ENCODE measurements at regions not wholly inside any gene's neighbourhood (a gene's known extent, or its start where the extent isn't known, plus 50 kb on each side); places are given as distances from the start of the nearest gene placed in this dataset.

DNA sequence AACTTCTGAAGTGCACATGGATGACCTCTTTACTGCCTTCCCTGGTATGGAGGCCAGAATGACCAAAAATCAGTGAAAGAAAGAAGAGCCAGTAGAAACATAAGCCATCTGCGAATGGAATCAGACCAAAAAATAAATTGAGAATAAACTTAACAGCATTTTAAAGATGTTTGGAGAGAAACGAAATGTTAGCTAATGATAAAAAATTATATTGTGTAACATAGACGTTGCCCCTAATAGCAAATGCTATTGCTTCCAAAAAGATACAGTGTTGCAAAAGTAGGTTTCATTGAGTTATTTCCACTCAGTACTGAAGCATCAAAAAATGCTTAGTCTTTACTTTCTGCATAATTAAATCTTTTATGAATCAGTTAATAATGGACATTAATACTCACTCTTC lies 371.7 kb downstream of the LIG4 start:
- TF ChIP-seq, protein P1, sequence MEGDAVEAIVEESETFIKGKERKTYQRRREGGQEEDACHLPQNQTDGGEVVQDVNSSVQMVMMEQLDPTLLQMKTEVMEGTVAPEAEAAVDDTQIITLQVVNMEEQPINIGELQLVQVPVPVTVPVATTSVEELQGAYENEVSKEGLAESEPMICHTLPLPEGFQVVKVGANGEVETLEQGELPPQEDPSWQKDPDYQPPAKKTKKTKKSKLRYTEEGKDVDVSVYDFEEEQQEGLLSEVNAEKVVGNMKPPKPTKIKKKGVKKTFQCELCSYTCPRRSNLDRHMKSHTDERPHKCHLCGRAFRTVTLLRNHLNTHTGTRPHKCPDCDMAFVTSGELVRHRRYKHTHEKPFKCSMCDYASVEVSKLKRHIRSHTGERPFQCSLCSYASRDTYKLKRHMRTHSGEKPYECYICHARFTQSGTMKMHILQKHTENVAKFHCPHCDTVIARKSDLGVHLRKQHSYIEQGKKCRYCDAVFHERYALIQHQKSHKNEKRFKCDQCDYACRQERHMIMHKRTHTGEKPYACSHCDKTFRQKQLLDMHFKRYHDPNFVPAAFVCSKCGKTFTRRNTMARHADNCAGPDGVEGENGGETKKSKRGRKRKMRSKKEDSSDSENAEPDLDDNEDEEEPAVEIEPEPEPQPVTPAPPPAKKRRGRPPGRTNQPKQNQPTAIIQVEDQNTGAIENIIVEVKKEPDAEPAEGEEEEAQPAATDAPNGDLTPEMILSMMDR (conservative IDR thresholded peaks at IDR 0.05) = no peak
- H3K27ac ChIP-seq = no peak overlapping the region

GRCh38 chr13:107843281-107843680 lies 372.1 kb downstream of the LIG4 start:
- TF ChIP-seq, protein P1 (conservative IDR thresholded peaks at IDR 0.05) = no peak
- no peak overlapping the region for H3K27ac ChIP-seq

- TF ChIP-seq, protein P1 (conservative IDR thresholded peaks at IDR 0.05) = no peak
- H3K27ac ChIP-seq = no peak overlapping the region
Observed at GRCh38 chr13:107842562-107843180, 372.7 kb downstream of the LIG4 start.

DNA sequence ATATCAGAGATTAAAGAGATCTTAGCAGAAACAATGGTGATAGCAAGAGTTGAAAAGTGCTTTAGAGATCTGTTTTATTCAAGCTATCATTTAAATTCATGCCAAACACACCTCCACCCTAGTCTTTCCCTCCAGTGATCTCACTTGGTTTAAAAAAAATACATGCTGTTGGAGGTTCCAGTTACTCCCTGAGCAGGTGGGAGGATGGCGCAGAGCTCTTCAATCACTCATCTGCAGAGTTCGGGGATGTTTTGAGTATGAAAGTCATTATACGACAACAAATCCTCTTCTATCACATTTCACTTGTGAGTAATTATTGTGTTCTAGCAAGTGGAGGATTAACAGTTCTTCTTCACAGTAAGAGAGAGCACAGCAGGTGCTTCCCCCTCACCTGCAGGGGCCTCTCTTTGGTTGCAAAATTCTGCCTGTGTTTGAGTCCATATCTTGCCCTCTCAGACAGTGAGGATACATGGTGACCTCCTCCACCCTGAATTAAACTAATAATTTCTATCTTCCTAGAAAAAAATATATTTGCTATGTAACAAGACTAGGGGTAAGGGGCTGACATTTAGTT lies 376.7 kb downstream of the LIG4 start:
- TF ChIP-seq, protein P1 (conservative IDR thresholded peaks at IDR 0.05) = no peak
- no peak overlapping the region for H3K27ac ChIP-seq

DNA sequence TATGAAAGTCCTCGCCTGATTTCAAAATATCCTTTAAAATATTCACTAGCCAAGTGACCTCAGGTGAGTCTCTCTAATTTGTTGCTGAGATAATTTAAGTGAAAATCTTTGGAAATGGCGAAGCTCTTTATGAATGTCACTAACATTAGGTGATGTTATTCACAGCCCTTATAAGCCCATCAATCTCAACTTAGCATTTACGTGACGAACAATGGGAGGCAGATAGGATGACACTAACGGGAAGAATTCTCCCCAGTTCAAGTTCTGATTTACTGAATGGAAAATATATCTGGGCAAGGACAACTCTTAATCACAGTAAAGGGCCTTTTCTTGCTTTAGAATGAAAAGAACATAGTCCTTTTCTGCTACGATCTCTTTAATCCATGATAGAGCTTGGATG lies 378.7 kb downstream of the LIG4 start:
- TF ChIP-seq, protein P1 (conservative IDR thresholded peaks at IDR 0.05) = no peak
- H3K27ac ChIP-seq = no peak overlapping the region

DNA sequence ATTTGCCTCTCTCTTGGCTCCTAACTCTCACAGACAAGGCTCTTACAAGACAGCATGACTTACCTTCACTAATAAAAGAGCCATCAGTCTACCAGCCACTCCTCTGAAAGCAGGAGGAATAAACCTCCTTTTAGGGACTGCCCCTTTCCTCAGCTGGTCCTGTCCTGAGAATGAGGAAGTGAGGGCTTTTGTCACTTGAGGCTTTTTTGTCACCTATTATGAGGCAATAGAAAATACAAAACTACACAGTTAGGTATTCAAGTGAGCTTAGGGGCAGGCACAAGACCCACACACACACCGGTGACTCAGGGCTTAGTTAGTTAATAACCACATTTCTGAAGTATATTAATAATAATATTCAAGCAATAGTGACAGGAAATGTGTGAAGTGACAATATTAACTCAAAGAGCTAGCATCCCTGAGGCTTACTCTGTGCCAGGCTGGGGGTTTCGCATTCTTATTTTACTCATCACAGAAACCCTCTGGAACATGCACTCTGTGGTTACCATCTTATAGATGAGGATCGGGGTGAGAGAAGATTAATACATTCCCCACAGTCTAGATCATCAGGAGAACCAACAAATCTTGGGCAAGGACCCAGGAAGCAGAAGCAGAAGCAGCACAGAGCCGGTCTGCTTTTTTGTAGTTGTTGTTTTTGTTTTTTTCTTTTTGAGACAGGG lies 379.9 kb downstream of the LIG4 start:
- TF ChIP-seq, protein P1 (conservative IDR thresholded peaks at IDR 0.05) = no peak
- no peak overlapping the region for H3K27ac ChIP-seq

- H3K27ac ChIP-seq = no peak overlapping the region
- TF ChIP-seq, protein P1 (conservative IDR thresholded peaks at IDR 0.05) = no peak
Observed at GRCh38 chr13:107834717-107835116, 380.6 kb downstream of the LIG4 start.

Measured in VCaP (cell line).